ENCODE measurements at regions not wholly inside any gene's neighbourhood (a gene's known extent, or its start where the extent isn't known, plus 50 kb on each side); places are given as distances from the start of the nearest gene placed in this dataset.
A peak's percentile ranks its signal among the peaks of the same experiment; 100 is the strongest.

DNA sequence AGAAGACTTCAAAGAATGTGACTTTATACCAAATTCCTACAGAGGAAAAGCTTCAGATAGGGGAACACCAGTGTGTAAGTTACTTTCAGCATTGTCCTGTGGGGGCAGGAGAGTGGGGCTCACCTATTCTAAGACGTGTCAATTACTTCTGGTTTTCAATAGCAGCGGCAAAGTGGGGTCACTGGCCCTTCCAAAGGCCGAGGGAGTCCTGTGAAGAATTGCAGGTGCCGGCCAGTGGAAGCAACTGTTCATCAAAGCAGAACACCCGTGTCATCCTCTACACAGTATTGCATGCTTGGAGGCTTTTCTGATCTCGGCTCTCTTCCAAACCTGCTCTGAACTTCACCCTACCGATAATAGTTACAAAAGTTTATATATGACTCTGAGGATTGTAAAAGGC, 1176.5 kb upstream of the TMEFF2 start:
- ATAC-seq (peak; percentile 76), DNase-seq (ENCODE audit: low spot score) (no peak)
- no peak overlapping the region for H3K4me3 Mint-ChIP-seq
- TF ChIP-seq NR3C1 (CRISPR knock-in tag; conservative IDR thresholded peaks at IDR 0.05; ENCODE audit: low read depth) (no peak), SOX15 (CRISPR knock-in tag; IDR thresholded peaks at IDR 0.05) (no peak), ATF1 (CRISPR knock-in tag; IDR thresholded peaks at IDR 0.05) (no peak), ZBTB21 (CRISPR knock-in tag; IDR thresholded peaks at IDR 0.05; ENCODE audit: borderline replicate concordance) (no peak)
- TF ChIP-seq, protein P1, sequence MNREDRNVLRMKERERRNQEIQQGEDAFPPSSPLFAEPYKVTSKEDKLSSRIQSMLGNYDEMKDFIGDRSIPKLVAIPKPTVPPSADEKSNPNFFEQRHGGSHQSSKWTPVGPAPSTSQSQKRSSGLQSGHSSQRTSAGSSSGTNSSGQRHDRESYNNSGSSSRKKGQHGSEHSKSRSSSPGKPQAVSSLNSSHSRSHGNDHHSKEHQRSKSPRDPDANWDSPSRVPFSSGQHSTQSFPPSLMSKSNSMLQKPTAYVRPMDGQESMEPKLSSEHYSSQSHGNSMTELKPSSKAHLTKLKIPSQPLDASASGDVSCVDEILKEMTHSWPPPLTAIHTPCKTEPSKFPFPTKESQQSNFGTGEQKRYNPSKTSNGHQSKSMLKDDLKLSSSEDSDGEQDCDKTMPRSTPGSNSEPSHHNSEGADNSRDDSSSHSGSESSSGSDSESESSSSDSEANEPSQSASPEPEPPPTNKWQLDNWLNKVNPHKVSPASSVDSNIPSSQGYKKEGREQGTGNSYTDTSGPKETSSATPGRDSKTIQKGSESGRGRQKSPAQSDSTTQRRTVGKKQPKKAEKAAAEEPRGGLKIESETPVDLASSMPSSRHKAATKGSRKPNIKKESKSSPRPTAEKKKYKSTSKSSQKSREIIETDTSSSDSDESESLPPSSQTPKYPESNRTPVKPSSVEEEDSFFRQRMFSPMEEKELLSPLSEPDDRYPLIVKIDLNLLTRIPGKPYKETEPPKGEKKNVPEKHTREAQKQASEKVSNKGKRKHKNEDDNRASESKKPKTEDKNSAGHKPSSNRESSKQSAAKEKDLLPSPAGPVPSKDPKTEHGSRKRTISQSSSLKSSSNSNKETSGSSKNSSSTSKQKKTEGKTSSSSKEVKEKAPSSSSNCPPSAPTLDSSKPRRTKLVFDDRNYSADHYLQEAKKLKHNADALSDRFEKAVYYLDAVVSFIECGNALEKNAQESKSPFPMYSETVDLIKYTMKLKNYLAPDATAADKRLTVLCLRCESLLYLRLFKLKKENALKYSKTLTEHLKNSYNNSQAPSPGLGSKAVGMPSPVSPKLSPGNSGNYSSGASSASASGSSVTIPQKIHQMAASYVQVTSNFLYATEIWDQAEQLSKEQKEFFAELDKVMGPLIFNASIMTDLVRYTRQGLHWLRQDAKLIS (CRISPR knock-in tag; IDR thresholded peaks at IDR 0.05; ENCODE audit: borderline replicate concordance), result no peak
- TF ChIP-seq, protein P2, sequence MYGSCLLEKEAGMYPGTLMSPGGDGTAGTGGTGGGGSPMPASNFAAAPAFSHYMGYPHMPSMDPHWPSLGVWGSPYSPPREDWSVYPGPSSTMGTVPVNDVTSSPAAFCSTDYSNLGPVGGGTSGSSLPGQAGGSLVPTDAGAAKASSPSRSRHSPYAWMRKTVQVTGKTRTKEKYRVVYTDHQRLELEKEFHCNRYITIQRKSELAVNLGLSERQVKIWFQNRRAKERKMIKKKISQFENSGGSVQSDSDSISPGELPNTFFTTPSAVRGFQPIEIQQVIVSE (CRISPR knock-in tag; IDR thresholded peaks at IDR 0.05; ENCODE audit: borderline replicate concordance), result no peak
- ChIA-PET POLR2A (no interaction called here), CTCF (no interaction called here)
- no peaks in the 10 kb centered on the region for H3K36me3 Mint-ChIP-seq
- H3K4me1 Mint-ChIP-seq, result no peaks in the 10 kb centered on the region
- peaks cover 3% of the 10 kb centered on the region; the same call in 1 of the 2 replicates for H3K27me3 Mint-ChIP-seq (ENCODE audit: low read depth)
- H3K27ac Mint-ChIP-seq, result no peak overlapping the region
- no peaks in the 10 kb centered on the region for H3K9me3 Mint-ChIP-seq

DNA sequence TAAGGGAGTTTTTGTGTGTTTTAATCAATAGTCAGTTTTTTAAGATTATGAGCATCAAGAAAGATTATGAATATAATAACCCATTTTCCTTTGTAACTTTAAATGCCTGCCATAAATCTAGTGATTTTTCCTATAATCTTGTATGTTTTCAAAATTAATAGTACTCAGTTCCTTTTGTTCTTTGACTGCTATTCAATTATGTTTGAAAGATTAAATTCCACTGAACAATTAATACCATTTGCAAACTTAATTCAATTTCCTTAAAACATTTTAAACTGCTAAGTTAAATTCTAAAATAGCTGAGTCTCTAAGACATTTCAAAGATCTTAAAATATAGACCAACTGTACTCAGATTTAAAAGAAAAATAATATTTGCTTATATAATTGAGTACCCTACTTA, 1173.9 kb upstream of the TMEFF2 start:
- Mint-ChIP-seq H3K4me1 (no peaks in the 10 kb centered on the region), H3K9me3 (no peaks in the 10 kb centered on the region), H3K4me3 (no peak overlapping the region), H3K36me3 (no peaks in the 10 kb centered on the region), H3K27ac (no peak overlapping the region), H3K27me3 (ENCODE audit: low read depth) (no peaks in the 10 kb centered on the region)
- POLR2A ChIA-PET, result no interaction called here
- CTCF ChIA-PET, result no interaction called here
- DNase-seq (ENCODE audit: low spot score), result no peak
- ATAC-seq, result no peak
- TF ChIP-seq ZMAT4 (CRISPR knock-in tag; IDR thresholded peaks at IDR 0.05), result no peak
- no peak for TF ChIP-seq PREB (CRISPR knock-in tag; IDR thresholded peaks at IDR 0.05; ENCODE audit: borderline replicate concordance)
- no peak for TF ChIP-seq HMGA2 (CRISPR knock-in tag; IDR thresholded peaks at IDR 0.05)
- TF ChIP-seq, protein P3, sequence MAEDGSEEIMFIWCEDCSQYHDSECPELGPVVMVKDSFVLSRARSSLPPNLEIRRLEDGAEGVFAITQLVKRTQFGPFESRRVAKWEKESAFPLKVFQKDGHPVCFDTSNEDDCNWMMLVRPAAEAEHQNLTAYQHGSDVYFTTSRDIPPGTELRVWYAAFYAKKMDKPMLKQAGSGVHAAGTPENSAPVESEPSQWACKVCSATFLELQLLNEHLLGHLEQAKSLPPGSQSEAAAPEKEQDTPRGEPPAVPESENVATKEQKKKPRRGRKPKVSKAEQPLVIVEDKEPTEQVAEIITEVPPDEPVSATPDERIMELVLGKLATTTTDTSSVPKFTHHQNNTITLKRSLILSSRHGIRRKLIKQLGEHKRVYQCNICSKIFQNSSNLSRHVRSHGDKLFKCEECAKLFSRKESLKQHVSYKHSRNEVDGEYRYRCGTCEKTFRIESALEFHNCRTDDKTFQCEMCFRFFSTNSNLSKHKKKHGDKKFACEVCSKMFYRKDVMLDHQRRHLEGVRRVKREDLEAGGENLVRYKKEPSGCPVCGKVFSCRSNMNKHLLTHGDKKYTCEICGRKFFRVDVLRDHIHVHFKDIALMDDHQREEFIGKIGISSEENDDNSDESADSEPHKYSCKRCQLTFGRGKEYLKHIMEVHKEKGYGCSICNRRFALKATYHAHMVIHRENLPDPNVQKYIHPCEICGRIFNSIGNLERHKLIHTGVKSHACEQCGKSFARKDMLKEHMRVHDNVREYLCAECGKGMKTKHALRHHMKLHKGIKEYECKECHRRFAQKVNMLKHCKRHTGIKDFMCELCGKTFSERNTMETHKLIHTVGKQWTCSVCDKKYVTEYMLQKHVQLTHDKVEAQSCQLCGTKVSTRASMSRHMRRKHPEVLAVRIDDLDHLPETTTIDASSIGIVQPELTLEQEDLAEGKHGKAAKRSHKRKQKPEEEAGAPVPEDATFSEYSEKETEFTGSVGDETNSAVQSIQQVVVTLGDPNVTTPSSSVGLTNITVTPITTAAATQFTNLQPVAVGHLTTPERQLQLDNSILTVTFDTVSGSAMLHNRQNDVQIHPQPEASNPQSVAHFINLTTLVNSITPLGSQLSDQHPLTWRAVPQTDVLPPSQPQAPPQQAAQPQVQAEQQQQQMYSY (CRISPR knock-in tag; IDR thresholded peaks at IDR 0.05), result no peak
- TF ChIP-seq TCF7 (CRISPR knock-in tag; IDR thresholded peaks at IDR 0.05; ENCODE audit: low read depth), result no peak
- no peak for TF ChIP-seq NR3C1 (CRISPR knock-in tag; conservative IDR thresholded peaks at IDR 0.05; ENCODE audit: low read depth)
- TF ChIP-seq, protein P4, sequence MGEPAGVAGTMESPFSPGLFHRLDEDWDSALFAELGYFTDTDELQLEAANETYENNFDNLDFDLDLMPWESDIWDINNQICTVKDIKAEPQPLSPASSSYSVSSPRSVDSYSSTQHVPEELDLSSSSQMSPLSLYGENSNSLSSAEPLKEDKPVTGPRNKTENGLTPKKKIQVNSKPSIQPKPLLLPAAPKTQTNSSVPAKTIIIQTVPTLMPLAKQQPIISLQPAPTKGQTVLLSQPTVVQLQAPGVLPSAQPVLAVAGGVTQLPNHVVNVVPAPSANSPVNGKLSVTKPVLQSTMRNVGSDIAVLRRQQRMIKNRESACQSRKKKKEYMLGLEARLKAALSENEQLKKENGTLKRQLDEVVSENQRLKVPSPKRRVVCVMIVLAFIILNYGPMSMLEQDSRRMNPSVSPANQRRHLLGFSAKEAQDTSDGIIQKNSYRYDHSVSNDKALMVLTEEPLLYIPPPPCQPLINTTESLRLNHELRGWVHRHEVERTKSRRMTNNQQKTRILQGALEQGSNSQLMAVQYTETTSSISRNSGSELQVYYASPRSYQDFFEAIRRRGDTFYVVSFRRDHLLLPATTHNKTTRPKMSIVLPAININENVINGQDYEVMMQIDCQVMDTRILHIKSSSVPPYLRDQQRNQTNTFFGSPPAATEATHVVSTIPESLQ (CRISPR knock-in tag; IDR thresholded peaks at IDR 0.05), result no peak
- TF ChIP-seq HMGXB4 (CRISPR knock-in tag; IDR thresholded peaks at IDR 0.05), result no peak
- TF ChIP-seq GABPB1 (CRISPR knock-in tag; IDR thresholded peaks at IDR 0.05), result no peak
- TF ChIP-seq E2F1 (CRISPR knock-in tag; IDR thresholded peaks at IDR 0.05), result no peak

Data from WTC11 (cell line).